Upper lobe of left lung (tissue), 6 donors: ENCODE measurements at regions not wholly inside any gene's neighbourhood (a gene's known extent, or its start where the extent isn't known, plus 50 kb on each side); places are given as distances from the start of the nearest gene placed in this dataset.

ENCODE experiments used
- ATAC-seq, 2 donors: fragments of 200-7000 bp; cut with Tn5 transposase; one replicate each; pipeline ENCODE4 v1.9.1; 2022; ENCODE audit warnings: mild to moderate bottlenecking in 2 of 2, moderate library complexity in 2 of 2; ENCODE audit not compliant: low FRiP score in 2 of 2
- DNase-seq, 2 donors: peaks; one replicate each; pipeline ENCODE4 v3.0.0-alpha.2; 2019 to 2020
- H3K27ac ChIP-seq, 4 donors: fragments of 200-600 bp; sonication (generic); one replicate each; pipeline ENCODE4 v1.5.1; 2016 to 2019
- H3K27me3 ChIP-seq, 4 donors: fragments of 200-600 bp; sonication (generic); one replicate each; pipeline ENCODE4 v1.5.1; 2017 to 2019
- H3K36me3 ChIP-seq, 4 donors: fragments of 200-600 bp; sonication (generic); one replicate each; pipeline ENCODE4 v1.5.1; 2016 to 2019
- H3K4me1 ChIP-seq, 4 donors: fragments of 200-600 bp; sonication (generic); one replicate each; pipeline ENCODE4 v1.5.1; 2018 to 2019
- H3K4me3 ChIP-seq, 4 donors: fragments of 200-600 bp; sonication (generic); one replicate each; pipeline ENCODE4 v1.5.1; 2017 to 2019; ENCODE audit warnings: mild to moderate bottlenecking in 2 of 4, moderate library complexity in 1 of 4
- H3K9me3 ChIP-seq, 4 donors: fragments of 200-600 bp; sonication (generic); one replicate each; pipeline ENCODE4 v1.5.1; 2018 to 2019
- EP300 ChIP-seq, 4 donors: sonication (generic); formaldehyde crosslinking; IDR thresholded peaks; one replicate each; pipeline ENCODE4 v1.5.1; 2017; ENCODE audit warnings: antibody characterized with exemption in 4 of 4, control low read depth in 2 of 4
- POLR2A ChIP-seq, 4 donors: fragments of 450-650 bp; IDR thresholded peaks; one replicate each; pipeline ENCODE4 v1.5.1; 2016 to 2017; ENCODE audit warnings: antibody characterized with exemption in 4 of 4, mild to moderate bottlenecking in 2 of 4
- POLR2AphosphoS5 ChIP-seq, 2 donors: sonication (generic); formaldehyde crosslinking; IDR thresholded peaks; one replicate each; pipeline ENCODE4 v1.5.1; 2017; ENCODE audit warnings: antibody characterized with exemption in 2 of 2
- WGBS, 2 donors: methylation state at CpG; one replicate each; pipeline ENCODE4 v1.1.5; 2017 to 2018; 5-methylcytosine and 5-hydroxymethylcytosine counted together
- TF ChIP-seq, protein P1 (sequence below), 6 experiments: fragments of 450-650 bp in 4 of 6; fragments of 200-600 bp in 2 of 6; sonication (generic) in 2 of 6; IDR thresholded peaks; one replicate each; pipeline ENCODE4 v1.5.1; 2016 to 2019; ENCODE audit warnings: antibody characterized with exemption in 6 of 6
- donor health status: DM: no; HTN: no; CAD: no; lungs with moderate emphysema.
- donor health status: DM: no; HTN: yes; CAD: no; lungs with severe emphysema.

DNA sequence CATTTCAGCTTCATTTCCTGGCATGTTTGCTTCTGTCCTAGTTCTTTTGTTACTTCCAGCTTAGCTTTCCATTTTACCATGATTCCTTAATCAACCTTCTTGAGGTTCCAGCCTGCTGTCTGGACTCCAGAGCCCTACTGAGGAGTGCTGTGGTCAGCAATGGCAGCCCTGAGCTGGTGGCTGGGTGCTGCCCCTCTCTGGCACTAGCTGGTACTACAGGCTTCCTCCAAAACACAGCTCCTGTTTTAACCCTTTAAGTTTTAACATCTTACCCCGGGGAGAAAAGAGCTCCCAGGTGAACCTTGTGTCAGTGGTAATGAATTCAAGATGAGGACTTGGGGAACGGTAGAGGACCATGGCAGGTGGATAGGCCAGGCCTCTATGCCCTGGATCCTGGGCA lies 395.5 kb downstream of the TMEM114 start:
- WGBS, 2 donors, result 46 to 50% methylated on average over 2 of the region's 2 CpGs
- Histone ChIP-seq H3K9me3 (no peaks in the 10 kb centered on the region), H3K27ac (no peak overlapping the region), H3K4me3 (no peak overlapping the region), H3K4me1 (no peaks in the 10 kb centered on the region), H3K27me3 (no peaks in the 10 kb centered on the region), H3K36me3 (no peaks in the 10 kb centered on the region)
- ATAC-seq (no peak), DNase-seq (no peak)
- no peak for TF ChIP-seq EP300 (IDR thresholded peaks at IDR 0.05)
- no peak for TF ChIP-seq POLR2AphosphoS5 (IDR thresholded peaks at IDR 0.05)
- no peak for TF ChIP-seq POLR2A (IDR thresholded peaks at IDR 0.05)
- TF ChIP-seq, protein P1, sequence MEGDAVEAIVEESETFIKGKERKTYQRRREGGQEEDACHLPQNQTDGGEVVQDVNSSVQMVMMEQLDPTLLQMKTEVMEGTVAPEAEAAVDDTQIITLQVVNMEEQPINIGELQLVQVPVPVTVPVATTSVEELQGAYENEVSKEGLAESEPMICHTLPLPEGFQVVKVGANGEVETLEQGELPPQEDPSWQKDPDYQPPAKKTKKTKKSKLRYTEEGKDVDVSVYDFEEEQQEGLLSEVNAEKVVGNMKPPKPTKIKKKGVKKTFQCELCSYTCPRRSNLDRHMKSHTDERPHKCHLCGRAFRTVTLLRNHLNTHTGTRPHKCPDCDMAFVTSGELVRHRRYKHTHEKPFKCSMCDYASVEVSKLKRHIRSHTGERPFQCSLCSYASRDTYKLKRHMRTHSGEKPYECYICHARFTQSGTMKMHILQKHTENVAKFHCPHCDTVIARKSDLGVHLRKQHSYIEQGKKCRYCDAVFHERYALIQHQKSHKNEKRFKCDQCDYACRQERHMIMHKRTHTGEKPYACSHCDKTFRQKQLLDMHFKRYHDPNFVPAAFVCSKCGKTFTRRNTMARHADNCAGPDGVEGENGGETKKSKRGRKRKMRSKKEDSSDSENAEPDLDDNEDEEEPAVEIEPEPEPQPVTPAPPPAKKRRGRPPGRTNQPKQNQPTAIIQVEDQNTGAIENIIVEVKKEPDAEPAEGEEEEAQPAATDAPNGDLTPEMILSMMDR (IDR thresholded peaks at IDR 0.05), result no peak

- ATAC-seq, result no peak
- WGBS, 2 donors, result 71 to 79% methylated on average over 8 of the region's 8 CpGs
- H3K36me3 ChIP-seq, result no peaks in the 10 kb centered on the region
- H3K27ac ChIP-seq, result no peak overlapping the region
- no peaks in the 10 kb centered on the region for H3K4me1 ChIP-seq
- TF ChIP-seq EP300 (IDR thresholded peaks at IDR 0.05), result no peak
- TF ChIP-seq POLR2AphosphoS5 (IDR thresholded peaks at IDR 0.05), result no peak
- TF ChIP-seq, protein P1 (IDR thresholded peaks at IDR 0.05), result no peak
- no peak for TF ChIP-seq POLR2A (IDR thresholded peaks at IDR 0.05)
- no peaks in the 10 kb centered on the region for H3K27me3 ChIP-seq
- no peak overlapping the region for H3K4me3 ChIP-seq
- DNase-seq, result no peak
- no peaks in the 10 kb centered on the region for H3K9me3 ChIP-seq
Observed at GRCh38 chr16:8188841-8189240, 401.5 kb downstream of the TMEM114 start.

GRCh38 chr16:8187782-8188372 lies 402.4 kb downstream of the TMEM114 start:
- no peaks in the 10 kb centered on the region for H3K4me1 ChIP-seq
- no peaks in the 10 kb centered on the region for H3K9me3 ChIP-seq
- no peaks in the 10 kb centered on the region for H3K36me3 ChIP-seq
- DNase-seq (no peak), ATAC-seq (no peak)
- whole genome bisulfite sequencing, 2 donors, result 41 to 46% methylated on average over 5 of the region's 5 CpGs
- no peak overlapping the region for H3K27ac ChIP-seq
- H3K27me3 ChIP-seq, result no peaks in the 10 kb centered on the region
- no peak for TF ChIP-seq EP300 (IDR thresholded peaks at IDR 0.05)
- no peak for TF ChIP-seq POLR2AphosphoS5 (IDR thresholded peaks at IDR 0.05)
- TF ChIP-seq, protein P1 (IDR thresholded peaks at IDR 0.05), result no peak
- no peak overlapping the region for H3K4me3 ChIP-seq

DNA sequence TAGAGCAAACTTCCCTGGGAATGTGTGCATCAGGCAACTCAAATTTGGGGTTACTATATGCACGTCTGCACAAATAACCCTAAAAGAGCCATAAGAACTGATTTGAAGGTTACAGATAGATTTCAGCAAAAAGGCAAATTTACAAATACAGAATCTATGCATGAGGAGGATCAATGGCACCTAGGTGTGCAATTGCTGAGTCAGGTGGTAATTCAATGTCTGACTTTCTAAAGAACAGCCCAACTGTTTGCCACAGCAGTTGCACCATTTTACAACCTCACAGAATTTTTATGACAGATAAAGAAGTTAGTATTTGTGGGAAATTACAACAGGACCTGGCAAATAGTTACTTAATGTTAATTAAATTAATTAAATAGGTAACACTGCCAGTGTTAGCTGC lies 405.5 kb downstream of the TMEM114 start:
- Histone ChIP-seq H3K27me3 (no peaks in the 10 kb centered on the region), H3K4me3 (no peak overlapping the region), H3K36me3 (no peaks in the 10 kb centered on the region), H3K4me1 (no peaks in the 10 kb centered on the region), H3K27ac (no peak overlapping the region), H3K9me3 (no peaks in the 10 kb centered on the region)
- 71 to 86% methylated on average over 1 of the region's 1 CpG for WGBS, 2 donors
- DNase-seq (no peak), ATAC-seq (no peak)
- TF ChIP-seq POLR2A (IDR thresholded peaks at IDR 0.05) (no peak), EP300 (IDR thresholded peaks at IDR 0.05) (no peak), POLR2AphosphoS5 (IDR thresholded peaks at IDR 0.05) (no peak)
- TF ChIP-seq, protein P1 (IDR thresholded peaks at IDR 0.05), result no peak
